GM21723 (cell line): ENCODE measurements at regions not wholly inside any gene's neighbourhood (a gene's known extent, or its start where the extent isn't known, plus 50 kb on each side); places are given as distances from the start of the nearest gene placed in this dataset.
A peak's percentile ranks its signal among the peaks of the same experiment; 100 is the strongest.
"Not testable (repeated sequence)": the region's sequence is repeated elsewhere in the genome, so short reads cannot be mapped to it uniquely, and the experiment has no call there.

Experiments
- ATAC-seq: cut with Tn5 transposase; IDR thresholded peaks from one replicate; pipeline ENCODE4 v1.9.1; 2021; ENCODE audit warnings: mild to moderate bottlenecking, moderate library complexity; ENCODE audit not compliant: unreplicated experiment

GRCh38 chr17:14744761-14745473 is 444.0 kb downstream of the HS3ST3B1 start:
- ATAC-seq, result no peak

DNA sequence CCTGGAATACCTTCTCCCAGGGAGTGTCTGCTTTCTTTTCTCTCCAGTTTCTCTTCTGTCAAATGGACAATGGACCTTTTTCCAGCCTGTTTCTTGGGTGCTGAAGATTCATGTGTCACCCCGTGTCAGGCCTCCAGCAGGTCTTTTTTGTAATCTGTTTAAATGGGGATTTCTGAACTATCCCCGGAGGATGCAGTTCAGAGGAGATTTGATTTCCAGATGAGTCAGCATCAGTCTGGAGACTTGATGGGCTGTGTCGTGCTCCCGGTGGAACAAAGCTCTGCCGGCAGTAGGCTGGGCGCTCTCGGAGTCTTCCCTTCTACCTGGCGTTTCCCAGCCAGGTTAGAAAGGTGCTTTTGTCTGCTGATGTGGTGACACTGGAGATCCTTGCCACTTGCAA is 440.6 kb downstream of the HS3ST3B1 start:
- no peak for ATAC-seq

GRCh38 chr17:14739656-14740431 is 439.0 kb downstream of the HS3ST3B1 start:
- no peak for ATAC-seq

GRCh38 chr17:14738652-14738988 is 437.7 kb downstream of the HS3ST3B1 start:
- ATAC-seq, result no peak

DNA sequence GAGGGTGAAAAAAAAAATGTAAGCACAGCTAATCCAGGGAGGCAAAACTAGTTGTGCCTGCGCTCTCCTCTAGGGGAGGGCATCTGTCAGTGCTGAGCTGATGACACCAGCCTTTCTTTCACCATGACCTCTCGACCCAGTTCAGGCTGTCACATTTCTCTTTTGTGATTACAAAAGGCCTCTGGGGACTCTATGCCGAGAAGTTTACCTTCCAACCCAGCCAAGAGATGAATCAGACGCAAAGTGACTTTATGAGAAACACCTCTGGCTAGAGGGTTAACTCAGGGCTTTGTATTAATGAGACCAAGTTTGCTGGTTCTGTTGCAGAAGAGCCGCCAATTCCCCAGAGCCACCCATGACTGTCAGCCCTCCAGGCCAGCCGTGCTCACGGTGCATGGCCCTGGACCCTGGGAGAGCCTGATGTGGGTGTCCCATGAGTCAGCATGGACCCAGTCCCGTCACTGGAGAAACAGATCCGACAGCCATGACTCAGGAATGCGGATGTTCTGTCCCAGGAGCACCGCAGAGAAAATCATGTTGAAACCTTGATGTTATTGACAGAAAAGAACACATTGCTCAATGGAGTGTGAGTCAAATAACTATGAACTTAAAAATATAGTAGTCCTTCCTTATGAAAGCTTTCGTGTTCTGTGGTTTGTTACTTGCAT is 437.2 kb downstream of the HS3ST3B1 start:
- peak; percentile 56 for ATAC-seq

DNA sequence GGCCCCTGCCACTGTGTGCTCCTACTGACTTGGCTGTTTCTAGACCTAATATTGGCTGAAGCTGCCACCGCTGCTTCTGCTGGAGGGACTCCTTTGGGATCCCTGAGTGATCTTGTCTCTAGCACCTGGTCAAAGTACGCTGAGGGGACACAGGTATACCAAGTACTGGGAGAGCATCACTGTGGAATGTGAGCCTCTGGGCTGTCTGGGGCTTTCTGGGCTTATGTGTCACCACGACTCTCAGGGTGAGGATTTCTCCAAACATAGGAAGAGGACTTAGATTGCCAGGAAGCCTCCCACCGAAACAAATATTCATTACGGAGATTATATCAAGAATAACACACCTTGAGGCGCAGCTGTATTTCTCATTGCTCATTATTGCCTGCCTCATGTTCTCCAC is 435.8 kb downstream of the HS3ST3B1 start:
- no peak for ATAC-seq

DNA sequence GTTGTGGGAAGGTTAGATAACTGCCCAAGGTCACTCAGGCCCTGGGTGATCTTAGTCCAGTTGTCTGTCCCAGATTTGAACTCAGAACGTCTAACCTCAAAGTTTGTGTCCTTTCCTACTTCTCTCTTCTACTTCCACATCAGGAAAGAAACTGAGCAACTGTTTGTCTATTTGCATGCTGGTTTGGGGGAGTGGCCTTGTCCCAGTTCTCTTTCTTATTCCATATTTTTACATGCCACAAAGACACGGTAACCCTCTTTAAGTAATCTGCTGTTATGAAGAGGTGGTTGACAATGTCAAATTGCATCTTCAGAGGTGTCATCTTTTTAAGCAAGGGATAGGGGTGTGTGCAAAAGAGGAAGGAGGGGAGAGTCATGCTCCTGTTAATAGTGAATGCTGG is 432.5 kb downstream of the HS3ST3B1 start:
- no peak for ATAC-seq

- ATAC-seq, result no peak
These were observed 431.3 kb downstream of the HS3ST3B1 start for GRCh38 chr17:14732211-14732610.

DNA sequence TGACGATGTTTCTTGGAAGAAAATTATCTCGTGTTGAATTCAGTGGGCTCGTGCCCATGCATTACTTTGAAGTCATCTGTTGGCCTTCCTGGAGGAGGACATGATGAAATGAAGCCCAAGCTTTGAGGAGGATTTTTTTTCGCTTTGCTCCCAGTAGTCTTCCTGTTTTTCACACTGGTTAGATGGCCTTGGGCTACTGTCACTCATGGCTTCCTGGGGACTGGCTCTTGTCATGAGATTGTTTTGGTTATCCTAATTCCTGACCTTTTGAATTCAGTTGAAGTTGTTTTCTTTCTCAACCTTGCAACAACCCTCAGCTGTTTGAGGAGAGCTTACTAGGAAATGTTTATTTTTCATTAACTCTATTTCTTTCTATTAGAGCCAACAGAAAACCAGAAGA is 430.7 kb downstream of the HS3ST3B1 start:
- ATAC-seq, result no peak

GRCh38 chr17:14730821-14731220 is 429.9 kb downstream of the HS3ST3B1 start:
- no peak for ATAC-seq

DNA sequence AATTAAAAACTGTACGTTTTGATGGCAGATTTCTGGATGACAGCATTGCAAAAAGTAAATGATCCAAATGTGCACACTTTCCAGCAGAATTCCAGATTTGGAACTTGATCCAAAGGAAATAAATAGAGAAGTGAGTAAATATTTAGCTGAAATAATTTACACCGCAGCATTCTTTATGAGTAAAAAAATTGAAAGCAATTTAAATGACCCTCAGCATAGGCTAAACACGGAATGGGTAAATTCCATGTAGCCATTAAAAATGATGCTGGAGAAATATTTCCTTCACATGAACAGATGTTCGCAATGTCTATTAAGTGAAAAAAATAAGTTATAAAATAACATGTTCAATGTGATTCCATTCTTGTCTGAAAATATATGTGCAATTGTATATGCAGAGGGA is 424.8 kb downstream of the HS3ST3B1 start:
- no peak for ATAC-seq

DNA sequence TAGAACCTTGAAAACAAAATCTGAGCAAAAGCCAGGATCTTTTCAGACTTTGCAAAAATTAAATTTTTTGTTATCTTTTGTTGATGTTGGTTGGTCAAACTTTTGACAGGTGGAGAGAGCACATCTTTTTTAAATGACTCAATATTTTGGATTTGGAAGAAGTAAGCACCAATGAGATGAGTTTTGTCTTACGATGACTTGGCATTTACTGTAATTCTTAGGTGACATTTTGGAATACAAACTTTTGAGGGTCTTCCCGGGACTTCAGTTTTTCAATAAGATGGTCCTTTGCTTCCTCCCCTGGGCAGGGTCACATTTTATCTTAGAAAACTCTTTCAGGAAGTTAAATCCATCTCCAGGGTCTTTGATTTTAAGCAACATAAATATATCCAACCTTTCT is 423.9 kb downstream of the HS3ST3B1 start:
- no peak for ATAC-seq

DNA sequence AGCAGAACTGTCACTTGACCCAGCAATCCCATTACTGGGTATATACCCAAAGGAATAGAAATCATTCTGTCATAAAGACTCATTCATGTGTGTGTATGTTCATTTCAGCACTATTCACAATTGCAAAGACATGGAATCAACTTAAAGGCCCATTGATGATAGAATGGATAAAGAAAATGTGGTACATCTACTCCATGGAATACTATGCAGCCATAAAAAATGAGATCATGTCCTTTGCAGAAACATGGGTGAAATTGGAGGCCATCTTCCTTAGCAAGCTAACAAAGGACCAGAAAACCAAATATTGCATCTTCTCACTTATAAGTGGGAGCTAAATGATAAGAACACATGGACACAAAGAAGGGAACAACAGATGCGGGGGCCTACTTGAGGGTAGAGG is 422.5 kb downstream of the HS3ST3B1 start:
- not testable (repeated sequence) for ATAC-seq

GRCh38 chr17:14719942-14720341 is 419.1 kb downstream of the HS3ST3B1 start:
- no peak for ATAC-seq

DNA sequence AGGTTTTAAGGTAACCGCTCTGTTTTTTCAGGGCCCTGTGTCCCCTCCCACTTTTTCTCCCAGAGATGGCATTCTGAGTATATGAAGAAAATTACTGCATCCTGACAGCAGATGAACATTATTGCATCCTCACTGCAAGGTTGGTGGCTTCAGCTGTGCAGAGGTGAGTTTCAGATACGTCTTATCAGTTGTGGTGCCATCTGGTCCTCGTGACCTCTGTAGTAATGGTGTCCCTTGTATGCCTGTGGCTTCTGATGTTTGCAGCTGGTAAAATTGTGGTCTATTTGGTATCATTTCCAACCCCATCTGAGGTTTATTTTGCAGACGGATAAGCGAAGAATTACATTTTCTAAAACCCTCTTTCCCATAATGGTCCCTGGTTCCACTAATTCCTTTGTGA is 417.0 kb downstream of the HS3ST3B1 start:
- ATAC-seq, result no peak

DNA sequence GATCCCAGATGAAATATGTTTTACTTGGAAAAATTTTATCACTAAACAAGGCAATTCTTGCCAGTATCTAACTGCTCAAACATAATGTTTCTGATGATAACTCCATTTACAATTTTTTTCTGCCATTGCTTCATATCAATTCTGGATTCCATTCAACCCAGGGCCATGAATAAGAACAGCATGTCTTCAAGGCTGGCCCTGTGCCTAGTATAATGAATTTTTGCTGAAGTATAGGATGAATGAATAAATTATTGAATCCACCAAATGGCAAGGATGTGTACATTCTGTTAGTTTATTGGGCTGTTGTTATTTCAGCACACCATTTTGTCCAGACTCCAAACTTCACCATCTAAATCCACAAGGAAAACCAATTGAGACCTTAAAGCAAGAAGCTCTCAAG is 414.7 kb downstream of the HS3ST3B1 start:
- no peak for ATAC-seq

GRCh38 chr17:14712611-14713021 is 411.7 kb downstream of the HS3ST3B1 start:
- no peak for ATAC-seq

GRCh38 chr17:14704121-14704520 is 403.2 kb downstream of the HS3ST3B1 start:
- ATAC-seq, result no peak

DNA sequence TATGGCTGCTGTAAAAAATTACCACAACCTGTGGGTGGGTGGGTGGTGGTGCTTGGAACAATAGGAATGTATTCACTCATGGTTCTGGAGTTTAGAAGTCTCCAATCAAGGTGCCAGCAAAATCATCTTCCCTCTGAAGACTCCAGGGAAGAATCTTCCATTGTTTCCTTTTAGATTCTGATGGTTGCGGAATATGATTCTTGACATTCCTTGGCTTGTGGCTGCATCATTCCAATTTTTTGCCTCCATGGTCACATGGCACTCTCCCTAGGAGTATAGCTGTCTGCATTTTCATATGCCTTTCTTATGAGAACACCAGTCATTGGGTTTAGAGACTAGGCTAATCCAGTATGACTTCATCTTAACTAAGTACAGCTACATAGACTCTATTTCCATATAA is 401.0 kb downstream of the HS3ST3B1 start:
- ATAC-seq, result no peak

DNA sequence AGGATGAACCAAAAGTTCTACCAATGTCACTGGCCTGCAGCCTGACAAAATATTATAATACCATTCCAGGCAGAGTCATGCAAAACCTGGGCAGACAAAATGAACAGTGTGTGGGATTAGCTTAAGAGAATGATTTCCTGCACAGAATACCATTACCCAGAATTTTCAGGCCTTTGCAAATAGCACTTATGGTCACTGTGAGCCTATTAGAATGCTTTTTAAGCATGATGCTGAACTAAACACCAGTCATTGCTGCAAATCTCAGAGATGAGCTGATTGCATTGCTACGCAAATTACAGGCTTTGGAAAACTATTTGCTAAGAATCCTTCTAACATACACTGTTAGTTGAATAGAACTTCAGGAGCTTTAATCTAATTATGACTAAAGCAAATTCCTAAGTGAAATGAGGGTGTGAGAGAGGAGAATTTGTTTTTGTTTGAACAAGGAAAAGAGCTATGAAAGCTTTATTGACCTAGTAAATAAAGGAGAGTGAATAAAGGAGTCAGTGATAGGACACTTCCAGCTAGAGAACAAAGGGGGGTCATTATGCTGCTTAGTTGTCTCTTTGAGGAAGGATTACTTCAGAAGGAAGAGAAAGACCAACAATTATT is 398.8 kb downstream of the HS3ST3B1 start:
- no peak for ATAC-seq

- ATAC-seq, result no peak
These were observed 392.5 kb downstream of the HS3ST3B1 start for GRCh38 chr17:14693382-14693781.

- ATAC-seq, result no peak
These were observed 389.8 kb downstream of the HS3ST3B1 start for GRCh38 chr17:14690704-14691103.
